GM18873 (cell line): ENCODE measurements at regions not wholly inside any gene's neighbourhood (a gene's known extent, or its start where the extent isn't known, plus 50 kb on each side); places are given as distances from the start of the nearest gene placed in this dataset.
A peak's percentile ranks its signal among the peaks of the same experiment; 100 is the strongest.

Source experiments
- ATAC-seq: cut with Tn5 transposase; IDR thresholded peaks from one replicate; pipeline ENCODE4 v1.9.1; 2021; ENCODE audit warnings: mild to moderate bottlenecking, moderate library complexity, moderate number of reproducible peaks; ENCODE audit not compliant: unreplicated experiment, low FRiP score

DNA sequence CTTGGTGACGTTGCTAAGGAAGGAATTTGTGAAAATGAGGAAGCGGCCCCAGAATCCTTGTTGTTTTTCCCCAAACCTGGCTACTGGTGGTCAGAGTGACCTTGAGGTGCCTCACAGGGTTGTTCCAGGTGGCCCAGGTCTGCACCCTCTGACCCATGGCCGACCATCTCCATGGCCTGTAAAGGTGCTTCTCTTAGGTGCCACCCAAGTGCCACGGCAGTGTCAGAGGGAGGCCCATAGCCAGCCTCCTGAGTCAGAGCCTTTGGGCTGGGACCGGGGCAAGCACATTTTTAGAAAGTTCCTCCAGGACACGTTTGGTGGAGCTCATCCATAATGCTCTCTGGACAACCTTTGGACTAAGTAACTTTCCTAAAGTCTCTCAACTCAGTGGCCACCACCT, 83.9 kb upstream of the IRS2 start:
- ATAC-seq, result no peak

DNA sequence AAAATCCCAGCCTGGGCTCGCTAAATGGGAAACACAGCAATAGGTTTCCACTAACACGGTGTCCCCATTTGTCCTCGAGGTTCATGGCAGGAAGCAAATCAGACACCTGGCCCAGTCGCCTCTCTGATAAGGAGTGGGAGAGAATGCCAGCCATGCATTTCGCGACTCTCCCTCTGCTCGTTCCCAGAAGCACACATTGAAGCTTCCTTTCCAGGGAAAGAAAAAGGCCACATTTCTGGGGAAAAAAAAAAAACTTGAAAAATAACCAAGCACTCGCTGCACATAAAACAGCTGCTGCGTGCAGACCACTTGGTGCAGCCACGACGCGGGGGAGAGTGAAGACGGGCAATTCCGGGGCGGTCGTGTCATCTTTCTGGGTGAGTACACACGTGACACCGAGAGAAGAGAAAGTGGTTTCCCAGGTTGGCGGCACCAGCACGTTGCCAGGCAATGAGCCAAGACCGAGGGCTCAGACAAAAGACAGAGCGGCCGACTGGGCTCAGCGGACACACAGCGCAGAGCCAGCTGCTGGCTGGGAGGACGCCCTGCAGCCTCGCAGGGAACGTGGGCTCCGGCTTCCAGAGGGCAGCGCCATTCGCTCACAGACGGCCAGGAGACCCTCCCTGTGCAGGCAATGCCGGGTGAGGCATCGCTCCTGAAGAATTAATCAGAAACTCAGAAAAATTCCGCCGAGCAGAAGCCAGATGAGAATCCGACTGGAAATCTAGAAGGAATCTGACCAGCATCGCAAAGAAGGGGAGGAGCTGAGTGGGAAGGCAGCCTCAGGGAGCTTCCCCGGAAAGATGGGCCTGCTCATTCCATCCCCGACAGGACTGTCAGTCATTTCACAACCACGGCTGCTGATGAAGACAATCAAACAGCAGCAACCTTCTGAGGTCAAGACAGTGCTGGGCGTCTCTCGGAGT, 83.2 kb upstream of the IRS2 start:
- no peak for ATAC-seq

DNA sequence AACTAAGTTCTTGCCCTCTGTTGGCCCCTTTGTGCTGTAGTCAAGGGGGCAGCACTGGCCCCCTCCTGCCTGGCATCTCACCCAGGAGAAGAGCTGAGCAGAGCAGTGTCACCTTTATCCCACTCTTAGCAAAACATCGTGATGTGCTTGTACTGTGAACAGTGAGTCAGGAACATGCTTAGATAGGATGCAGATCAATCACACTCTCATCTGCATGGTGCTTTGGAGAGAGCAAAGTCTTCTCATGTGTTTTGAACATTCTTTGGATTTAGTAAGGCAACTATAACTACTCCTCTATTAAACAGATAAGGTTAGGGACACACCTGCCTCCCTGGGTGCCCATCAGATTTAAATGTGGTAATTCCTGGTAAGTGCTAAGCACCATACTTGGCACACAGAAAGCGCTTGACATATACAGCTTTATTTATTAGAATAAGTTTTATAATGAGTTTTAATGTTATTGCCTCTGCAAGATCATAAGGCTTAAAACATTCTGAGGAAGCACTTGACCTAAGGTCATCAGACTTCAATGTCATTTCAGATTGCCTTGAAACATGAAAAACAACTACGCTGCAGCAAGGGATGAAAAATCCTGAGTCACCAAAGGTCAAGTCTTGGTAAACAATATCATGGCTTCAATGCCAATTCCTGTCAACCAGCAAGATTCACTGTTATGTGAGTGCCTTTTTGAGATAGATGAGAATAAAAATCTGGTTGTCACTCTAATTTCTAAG, 82.4 kb upstream of the IRS2 start:
- no peak for ATAC-seq

DNA sequence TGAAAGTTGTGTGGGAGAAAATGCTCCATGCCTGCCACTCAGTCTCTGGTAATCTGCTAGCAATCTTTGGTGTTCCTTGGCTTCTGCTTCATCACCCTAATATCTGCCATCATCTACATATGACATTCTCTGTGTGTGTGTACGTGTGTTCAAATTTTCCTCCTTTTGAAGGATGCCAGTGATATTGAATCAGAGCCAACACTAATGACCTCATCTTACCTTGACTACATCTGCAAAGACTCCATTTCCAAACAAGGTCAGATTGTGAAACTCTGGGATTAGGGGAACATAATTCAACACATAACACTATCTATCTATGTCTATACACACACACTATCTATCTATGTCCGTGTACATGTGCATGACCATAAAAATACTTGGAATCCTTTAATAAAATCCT, 81.4 kb upstream of the IRS2 start:
- ATAC-seq, result no peak

GRCh38 chr13:109862627-109863026, 76.2 kb upstream of the IRS2 start:
- no peak for ATAC-seq

- ATAC-seq, result no peak
These were observed 73.5 kb upstream of the IRS2 start for GRCh38 chr13:109859898-109860297.

DNA sequence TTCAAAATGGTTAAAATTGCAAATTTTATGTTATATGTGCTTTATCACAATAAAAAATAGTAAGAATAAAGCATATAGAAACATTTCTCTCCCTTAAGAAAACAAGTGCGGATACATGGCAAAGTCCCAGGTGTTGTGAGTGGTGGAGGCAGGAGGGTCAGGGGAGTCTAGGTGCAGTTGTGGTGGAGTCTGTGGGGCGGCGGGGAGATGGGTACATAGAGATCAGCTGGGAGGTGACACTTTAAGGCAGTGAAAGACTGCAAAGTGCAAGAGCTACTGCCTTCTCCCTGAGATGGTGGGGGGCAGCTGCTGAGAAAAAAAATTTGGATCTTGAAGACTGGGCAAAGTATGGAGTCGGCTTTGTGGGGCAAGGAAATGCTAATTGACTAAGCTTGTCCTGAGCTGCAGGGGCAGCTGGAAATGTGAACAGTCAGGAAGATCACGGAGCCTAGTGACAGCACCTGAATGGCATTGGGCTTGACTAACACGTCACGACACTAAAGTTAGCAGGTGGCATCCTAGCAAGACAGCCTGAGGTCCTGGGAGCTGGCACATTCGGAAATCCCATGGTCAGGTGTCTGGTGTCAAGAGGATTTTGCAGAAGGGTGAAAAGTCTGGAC, 72.9 kb upstream of the IRS2 start:
- no peak for ATAC-seq

DNA sequence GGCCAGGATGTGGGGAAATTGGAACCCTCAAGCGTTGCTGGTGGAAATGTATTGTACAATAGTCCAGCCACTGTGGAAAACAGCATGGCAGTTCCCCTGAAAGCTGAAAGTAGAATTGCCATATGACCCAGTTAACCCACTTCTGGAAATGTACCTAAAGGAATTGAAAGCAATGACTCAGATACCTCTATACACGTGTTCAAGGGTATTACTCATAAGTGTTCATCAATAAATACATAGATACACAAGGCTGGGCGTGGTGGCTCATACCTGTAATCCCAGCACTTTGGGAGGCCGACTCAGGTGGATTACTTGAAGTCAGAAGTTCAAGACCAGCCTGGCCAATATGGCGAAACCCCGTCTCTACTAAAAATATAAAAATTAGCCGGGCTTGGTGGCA, 71.9 kb upstream of the IRS2 start:
- no peak for ATAC-seq

DNA sequence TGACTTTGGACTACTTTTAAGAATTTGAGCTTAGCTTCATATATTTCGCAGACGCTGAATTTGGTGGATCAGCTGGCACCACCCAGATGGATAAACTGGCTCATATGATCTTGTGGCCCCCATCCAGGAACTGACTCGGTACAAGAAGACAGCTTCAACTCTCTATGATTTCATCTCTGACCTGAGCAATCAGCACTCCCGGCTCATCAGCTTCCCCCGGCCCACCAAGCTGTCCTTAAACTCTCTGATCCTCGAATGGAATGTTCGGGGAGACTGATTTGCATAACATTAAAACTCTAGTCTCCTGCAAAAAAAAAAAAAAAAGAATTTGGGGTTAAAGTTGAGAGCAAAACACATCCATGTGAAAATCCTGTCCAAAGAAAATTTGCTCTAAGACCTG, 71.4 kb upstream of the IRS2 start:
- ATAC-seq, result no peak

DNA sequence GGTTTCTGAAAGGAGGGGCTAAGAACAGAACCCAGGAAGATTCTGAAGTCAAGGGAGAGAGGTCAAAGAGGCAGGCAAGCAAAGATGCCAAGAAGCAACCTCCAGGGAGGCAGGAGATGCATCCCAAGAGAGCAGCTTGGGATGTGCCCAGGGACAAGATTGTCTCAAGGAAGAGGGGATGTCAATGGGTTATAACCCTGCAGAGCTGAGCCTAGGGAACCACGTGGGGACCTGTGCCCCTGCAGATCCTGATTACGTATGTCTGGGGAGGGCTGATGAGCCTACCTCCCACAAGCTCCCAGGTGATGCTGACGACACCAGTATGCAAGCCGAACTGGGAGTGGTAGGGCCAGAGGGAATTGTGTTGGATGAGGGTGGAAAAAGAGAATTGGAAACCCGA, 70.9 kb upstream of the IRS2 start:
- ATAC-seq, result no peak

DNA sequence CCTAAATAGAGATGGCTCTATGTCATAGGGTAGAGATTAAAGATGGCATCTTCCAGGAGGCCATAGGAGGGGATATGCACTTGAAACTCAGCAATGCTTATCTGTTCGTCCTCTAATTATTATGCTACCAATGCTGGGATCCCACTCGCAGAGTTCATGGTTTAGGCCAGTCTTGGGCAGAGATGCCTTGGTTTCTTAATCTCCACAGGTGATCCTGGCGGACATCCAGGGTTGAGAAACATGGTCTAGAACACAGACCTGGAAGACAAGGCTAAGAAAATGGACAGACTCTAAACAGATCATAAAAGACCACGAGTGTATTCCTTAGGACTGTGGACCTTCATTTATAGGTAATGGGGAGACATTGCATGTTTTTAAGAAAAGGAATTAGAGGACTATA, 70.0 kb upstream of the IRS2 start:
- ATAC-seq, result no peak

DNA sequence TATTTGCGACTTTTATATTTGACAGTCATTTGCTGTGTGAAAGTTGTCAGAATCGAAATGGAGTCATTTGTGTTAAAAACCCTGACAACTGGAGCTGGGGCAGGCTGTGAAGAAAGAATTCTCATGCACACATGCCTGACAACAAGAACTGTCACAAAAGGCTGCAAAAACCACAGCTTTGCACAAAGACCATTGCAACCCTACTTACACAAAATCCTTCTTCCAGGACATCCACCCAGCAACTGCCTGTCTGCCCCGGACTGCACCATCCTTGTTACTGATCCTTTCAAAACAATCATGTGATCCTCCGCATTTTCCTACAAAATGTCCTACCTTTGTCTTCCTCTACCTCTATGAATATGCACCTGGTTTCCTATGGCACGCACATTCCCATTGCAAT, 66.8 kb upstream of the IRS2 start:
- no peak for ATAC-seq

DNA sequence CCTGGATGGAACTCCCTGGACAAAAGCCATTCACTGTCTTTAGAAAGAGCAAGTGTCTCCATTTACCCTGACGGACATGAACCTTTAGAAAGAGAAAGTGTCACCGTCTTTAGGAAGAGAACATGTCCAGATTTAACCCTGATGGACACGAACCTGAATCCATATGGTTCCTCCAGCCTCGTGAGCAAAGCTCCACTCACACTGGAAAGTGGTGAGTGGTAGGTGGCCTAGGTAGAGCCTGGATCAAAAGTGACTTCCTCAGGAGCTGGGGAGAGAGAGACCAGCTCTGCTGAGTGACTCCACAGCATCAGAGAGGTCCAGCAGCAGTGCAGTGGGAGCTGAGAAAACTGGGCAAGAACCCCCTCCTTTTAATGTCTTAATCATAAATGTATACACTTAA, 59.8 kb upstream of the IRS2 start:
- ATAC-seq, result no peak

GRCh38 chr13:109844396-109844795, 58.0 kb upstream of the IRS2 start:
- no peak for ATAC-seq

- ATAC-seq, result no peak
These were observed 57.3 kb upstream of the IRS2 start for GRCh38 chr13:109843695-109844094.

DNA sequence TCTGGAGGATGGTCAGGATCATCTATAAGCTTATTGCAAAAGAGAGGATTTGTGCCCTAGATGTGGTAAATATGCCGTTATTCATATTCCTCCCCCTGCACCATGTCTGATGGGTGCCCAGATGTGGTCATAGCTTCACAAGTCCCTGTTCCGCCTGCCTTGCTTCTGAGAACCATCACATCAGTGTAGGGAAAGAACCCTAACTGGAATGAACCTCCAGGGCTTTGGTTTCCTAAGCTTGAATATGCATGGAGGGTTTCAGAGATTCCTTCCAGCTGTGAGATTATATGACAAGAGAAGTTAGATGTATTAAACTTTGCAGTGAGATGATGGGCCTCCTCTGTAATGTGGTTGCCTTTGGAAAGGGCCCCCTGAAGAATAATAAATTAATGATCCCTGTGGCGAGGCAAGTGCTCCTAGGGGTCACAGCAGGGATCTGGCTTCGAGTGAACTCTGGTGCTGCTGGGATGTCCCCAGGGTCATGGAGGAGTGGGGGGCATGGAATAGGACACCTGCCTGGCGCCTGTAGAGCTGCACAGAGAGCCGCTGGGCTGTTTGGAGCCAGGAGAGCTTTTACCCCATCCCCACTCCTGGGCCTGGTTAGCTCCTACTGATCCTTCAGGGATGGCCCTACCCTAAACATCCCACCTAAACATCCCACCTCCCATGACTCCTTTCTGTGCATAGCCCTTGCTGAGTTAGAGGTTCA, 56.0 kb upstream of the IRS2 start:
- no peak for ATAC-seq

DNA sequence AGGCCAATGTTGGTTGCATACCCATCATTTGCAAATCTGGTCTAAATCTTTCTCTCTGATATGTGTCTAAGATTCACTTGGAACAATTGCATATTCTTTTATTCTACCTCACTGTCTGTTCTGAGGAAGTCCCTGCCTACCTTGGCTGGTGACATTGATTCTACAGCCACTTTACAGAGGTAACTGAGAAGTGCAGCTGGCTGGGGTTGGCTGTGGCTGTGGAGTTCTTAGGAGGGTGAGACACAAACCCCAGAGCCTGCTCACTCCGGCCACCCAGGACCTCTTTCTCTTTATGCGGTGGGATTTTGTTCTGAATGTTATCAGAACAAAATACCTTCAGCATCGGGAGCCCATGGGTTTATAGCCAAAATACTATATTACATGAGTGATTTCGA, 54.5 kb upstream of the IRS2 start:
- ATAC-seq, result no peak

GRCh38 chr13:109840201-109840892, 54.0 kb upstream of the IRS2 start:
- ATAC-seq, result no peak

GRCh38 chr13:109836629-109837607, 50.5 kb upstream of the IRS2 start:
- peak; percentile 84 for ATAC-seq
